MCF 10A (cell line): ENCODE measurements at regions not wholly inside any gene's neighbourhood (a gene's known extent, or its start where the extent isn't known, plus 50 kb on each side); places are given as distances from the start of the nearest gene placed in this dataset.
A peak's percentile ranks its signal among the peaks of the same experiment; 100 is the strongest.
"Not testable (repeated sequence)": the region's sequence is repeated elsewhere in the genome, so short reads cannot be mapped to it uniquely, and the experiment has no call there.

ENCODE experiments used
- BruUV-seq: library from RNA; stranded (reverse); fragments of 400-500 nt; replicated peaks from 2 replicates; lab custom pipeline; 2021; lab: Mats Ljungman, UMichigan
- CTCF ChIA-PET: fragments of 300-600 bp; sonication (Branson Sonifier 250); formaldehyde crosslinking; extraction: SDS; loops from one replicate; lab custom pipeline; 2021; ENCODE audit warnings: antibody characterized with exemption, inconsistent platforms; lab: Yijun Ruan, JAX
- POLR2A ChIA-PET: fragments of 300-600, 350-650 bp; sonication (Branson Sonifier 250); formaldehyde crosslinking; extraction: SDS; loops from one replicate; lab custom pipeline; 2020; ENCODE audit warnings: antibody characterized with exemption, inconsistent platforms; lab: Yijun Ruan, JAX
- DNase-seq: peaks from one replicate; pipeline ENCODE4 v3.0.0-alpha.2; 2018; ENCODE audit not compliant: unreplicated experiment
- H3K27ac Mint-ChIP-seq: one replicate; pipeline ENCODE4 v1.8.0; 2022; ENCODE audit warnings: mild to moderate bottlenecking, low read depth, mixed read lengths; ENCODE audit not compliant: unreplicated experiment
- H3K27me3 Mint-ChIP-seq: one replicate; pipeline ENCODE4 v1.8.0; 2022; ENCODE audit warnings: mixed read lengths; ENCODE audit not compliant: insufficient read depth, unreplicated experiment
- H3K36me3 Mint-ChIP-seq: one replicate; pipeline ENCODE4 v1.8.0; 2022; ENCODE audit warnings: mild to moderate bottlenecking, moderate library complexity, mixed read lengths; ENCODE audit not compliant: insufficient read depth, unreplicated experiment
- H3K4me1 Mint-ChIP-seq: one replicate; pipeline ENCODE4 v1.8.0; 2022; ENCODE audit warnings: mixed read lengths; ENCODE audit not compliant: insufficient read depth, unreplicated experiment
- H3K4me3 Mint-ChIP-seq: one replicate; pipeline ENCODE4 v1.8.0; 2022; ENCODE audit warnings: mild to moderate bottlenecking, moderate library complexity, mixed read lengths; ENCODE audit not compliant: unreplicated experiment
- H3K9me3 Mint-ChIP-seq: one replicate; pipeline ENCODE4 v1.8.0; 2022; ENCODE audit warnings: mixed read lengths; ENCODE audit not compliant: unreplicated experiment
- intact Hi-C: fragments of 100-400 bp; cut with micrococcal nuclease; formaldehyde crosslinking; loops from 2 replicates; pipeline ENCODE4 v1.14.1; 2022
- TF ChIP-seq, protein P1 (sequence below): fragments of 200-600 bp; IDR thresholded peaks from one replicate; pipeline ENCODE4 v1.8.0; 2022; ENCODE audit warnings: antibody characterized with exemption, mild to moderate bottlenecking; ENCODE audit not compliant: unreplicated experiment

DNA sequence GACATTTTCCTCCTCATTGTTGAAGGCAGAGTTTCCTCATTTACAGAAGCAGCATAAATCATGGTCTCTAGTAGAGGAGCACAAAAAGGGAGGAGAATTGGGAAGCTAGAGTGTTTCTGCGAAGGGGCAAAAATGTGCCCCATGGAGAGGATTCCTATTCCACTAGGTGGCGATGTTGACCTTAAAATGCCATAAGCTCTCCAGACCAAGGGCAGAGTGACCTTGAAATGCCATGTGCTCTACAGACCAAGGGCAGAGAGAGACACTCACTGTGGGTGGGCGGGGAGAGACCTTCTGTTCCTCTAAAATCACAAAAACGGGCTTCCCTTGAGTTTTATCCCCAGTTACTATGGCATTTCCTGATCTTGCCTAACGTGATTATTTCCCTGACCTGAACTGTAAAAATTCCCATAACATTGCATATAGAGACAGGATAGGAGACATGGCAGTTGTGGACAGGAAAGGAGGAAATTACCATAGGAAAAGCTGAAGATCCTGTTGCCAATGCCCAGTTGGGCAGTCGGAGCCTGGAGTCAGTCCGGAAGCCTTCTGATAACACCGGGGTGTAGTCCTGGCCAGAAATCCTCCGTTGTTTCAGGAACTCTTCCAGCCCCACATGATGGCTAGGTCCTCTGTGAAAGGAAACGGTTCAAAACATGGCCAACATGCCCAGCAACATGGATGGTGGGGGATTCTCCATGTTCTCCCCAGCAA is 567.7 kb downstream of the MAGEB5 start:
- intact Hi-C loops = loop anchor here (1.0 to 10.0 kb wide), 3 partner anchors 241 to 554 kb away; no protein-coding TSS in a partner anchor
- no peaks in the 10 kb centered on the region for H3K9me3 Mint-ChIP-seq
- peaks cover 5% of the 10 kb centered on the region for H3K4me1 Mint-ChIP-seq
- peak; percentile 44 for DNase-seq
- POLR2A ChIA-PET = no interaction called here
- H3K36me3 Mint-ChIP-seq = no peaks in the 10 kb centered on the region
- H3K27me3 Mint-ChIP-seq = no peaks in the 10 kb centered on the region
- H3K4me3 Mint-ChIP-seq = no peak overlapping the region
- no TSS peak for BruUV-seq
- CTCF ChIA-PET = interaction anchor here (0.6 to 2.3 kb wide), 11 partner anchors 11 to 404 kb away, joined by 3 to 7 read pairs (median 3); no protein-coding TSS in a partner anchor
- TF ChIP-seq, protein P1, sequence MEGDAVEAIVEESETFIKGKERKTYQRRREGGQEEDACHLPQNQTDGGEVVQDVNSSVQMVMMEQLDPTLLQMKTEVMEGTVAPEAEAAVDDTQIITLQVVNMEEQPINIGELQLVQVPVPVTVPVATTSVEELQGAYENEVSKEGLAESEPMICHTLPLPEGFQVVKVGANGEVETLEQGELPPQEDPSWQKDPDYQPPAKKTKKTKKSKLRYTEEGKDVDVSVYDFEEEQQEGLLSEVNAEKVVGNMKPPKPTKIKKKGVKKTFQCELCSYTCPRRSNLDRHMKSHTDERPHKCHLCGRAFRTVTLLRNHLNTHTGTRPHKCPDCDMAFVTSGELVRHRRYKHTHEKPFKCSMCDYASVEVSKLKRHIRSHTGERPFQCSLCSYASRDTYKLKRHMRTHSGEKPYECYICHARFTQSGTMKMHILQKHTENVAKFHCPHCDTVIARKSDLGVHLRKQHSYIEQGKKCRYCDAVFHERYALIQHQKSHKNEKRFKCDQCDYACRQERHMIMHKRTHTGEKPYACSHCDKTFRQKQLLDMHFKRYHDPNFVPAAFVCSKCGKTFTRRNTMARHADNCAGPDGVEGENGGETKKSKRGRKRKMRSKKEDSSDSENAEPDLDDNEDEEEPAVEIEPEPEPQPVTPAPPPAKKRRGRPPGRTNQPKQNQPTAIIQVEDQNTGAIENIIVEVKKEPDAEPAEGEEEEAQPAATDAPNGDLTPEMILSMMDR = peak; percentile 49
- H3K27ac Mint-ChIP-seq = no peak overlapping the region

GRCh38 chrX:26778320-26778888 is 562.4 kb downstream of the MAGEB5 start:
- intact Hi-C loops = no loop called here
- TF ChIP-seq, protein P1 = peak; percentile 20
- CTCF ChIA-PET = no interaction called here
- Mint-ChIP-seq H3K9me3 (peaks cover 39% of the 10 kb centered on the region), H3K4me1 (no peaks in the 10 kb centered on the region), H3K4me3 (no peak overlapping the region), H3K36me3 (no peaks in the 10 kb centered on the region), H3K27ac (no peak overlapping the region), H3K27me3 (no peaks in the 10 kb centered on the region)
- POLR2A ChIA-PET = no interaction called here
- no TSS peak for BruUV-seq
- peak; percentile 23 for DNase-seq

DNA sequence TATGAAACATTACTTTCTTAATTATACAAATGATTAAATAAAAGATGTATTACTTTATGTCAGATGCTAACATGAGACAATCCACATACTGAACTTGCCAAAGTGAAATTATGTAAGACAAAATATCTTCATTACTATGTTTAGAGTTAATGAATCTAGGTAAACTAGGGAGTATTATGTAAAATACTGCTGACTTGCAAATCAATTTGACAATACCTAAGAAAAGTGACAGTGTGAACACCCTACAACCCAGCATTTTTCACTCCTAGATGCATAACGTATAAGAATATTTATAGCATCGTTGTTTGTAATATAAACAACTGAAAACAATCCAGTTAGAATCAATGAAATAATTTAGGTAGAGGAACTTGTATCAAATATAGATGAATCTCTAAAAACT is 546.3 kb downstream of the MAGEB5 start:
- TF ChIP-seq, protein P1 = no peak
- H3K36me3 Mint-ChIP-seq = no peaks in the 10 kb centered on the region
- no peak overlapping the region for H3K4me3 Mint-ChIP-seq
- no peak for DNase-seq
- H3K27ac Mint-ChIP-seq = no peak overlapping the region
- intact Hi-C loops = no loop called here
- CTCF ChIA-PET = no interaction called here
- POLR2A ChIA-PET = no interaction called here
- peaks cover 11% of the 10 kb centered on the region for H3K9me3 Mint-ChIP-seq
- no TSS peak for BruUV-seq
- no peaks in the 10 kb centered on the region for H3K27me3 Mint-ChIP-seq
- no peaks in the 10 kb centered on the region for H3K4me1 Mint-ChIP-seq

DNA sequence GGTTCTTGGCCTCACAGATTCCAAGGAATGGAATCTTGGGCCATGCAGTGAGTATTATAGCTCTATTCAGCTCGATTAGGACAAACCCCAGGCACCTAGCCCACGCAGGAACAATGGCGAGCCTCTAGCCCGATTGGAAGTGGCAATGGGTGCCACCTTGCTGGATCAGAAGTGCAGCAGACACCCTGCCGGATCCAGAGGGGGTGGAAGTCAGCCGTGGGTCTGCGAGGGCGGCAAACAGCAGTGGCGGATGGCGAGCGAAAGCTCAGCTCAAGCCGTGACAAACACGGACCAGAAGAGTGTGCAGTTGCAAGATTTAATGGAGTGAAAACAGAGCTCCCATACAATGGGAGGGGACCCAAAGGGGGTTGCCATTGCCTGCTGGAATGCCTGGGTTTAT is 539.8 kb downstream of the MAGEB5 start:
- H3K4me3 Mint-ChIP-seq, H3K27me3 Mint-ChIP-seq, BruUV-seq, intact Hi-C loops, DNase-seq, H3K36me3 Mint-ChIP-seq, H3K27ac Mint-ChIP-seq, H3K4me1 Mint-ChIP-seq: not testable (repeated sequence)
- H3K9me3 Mint-ChIP-seq = peaks cover 11% of the 10 kb centered on the region
- ChIA-PET CTCF (interaction anchor here (0.6 to 1.3 kb wide), 3 partner anchors 47 to 579 kb away, joined by 3 read pairs; no protein-coding TSS in a partner anchor), POLR2A (interaction anchor here (0.6 kb wide), 1 partner anchor 26 kb away, joined by 3 read pairs; no protein-coding TSS in a partner anchor)
